Activated CD8-positive, alpha-beta T cell treated with anti-CD3 and anti-CD28 coated beads for 36 hours (primary cell): ENCODE measurements at regions not wholly inside any gene's neighbourhood (a gene's known extent, or its start where the extent isn't known, plus 50 kb on each side); places are given as distances from the start of the nearest gene placed in this dataset.

Source experiments
- ATAC-seq: fragments of 200-7000 bp; cut with Tn5 transposase; one replicate; pipeline ENCODE4 v1.10.0; 2021; ENCODE audit warnings: mild to moderate bottlenecking, moderate library complexity
- CTCF ChIA-PET: fragments of 350-600 bp; sonication (Branson Sonifier 250); formaldehyde crosslinking; loops from one replicate; lab custom pipeline; 2021; ENCODE audit warnings: antibody characterized with exemption; lab: Charles Lee
- POLR2A ChIA-PET: fragments of 350-600 bp; sonication (Branson Sonifier 250); formaldehyde crosslinking; loops from one replicate; lab custom pipeline; 2021; ENCODE audit warnings: antibody characterized with exemption; lab: Charles Lee
- DNase-seq: peaks from one replicate; pipeline ENCODE4 v3.0.0-alpha.2; 2020
- H3K27ac Mint-ChIP-seq: one replicate; pipeline ENCODE4 v1.8.0; 2021; ENCODE audit warnings: mild to moderate bottlenecking, mixed read lengths
- H3K27me3 Mint-ChIP-seq: one replicate; pipeline ENCODE4 v1.8.0; 2021; ENCODE audit warnings: mixed read lengths
- H3K36me3 Mint-ChIP-seq: one replicate; pipeline ENCODE4 v1.8.0; 2021; ENCODE audit warnings: low read depth, mixed read lengths
- H3K4me1 Mint-ChIP-seq: one replicate; pipeline ENCODE4 v1.8.0; 2021; ENCODE audit warnings: low read depth, mixed read lengths
- H3K4me3 Mint-ChIP-seq: one replicate; pipeline ENCODE4 v1.8.0; 2021; ENCODE audit warnings: mild to moderate bottlenecking, moderate library complexity, mixed read lengths
- H3K9me3 Mint-ChIP-seq: one replicate; pipeline ENCODE4 v1.8.0; 2021; ENCODE audit warnings: mixed read lengths
- CTCF ChIP-seq: fragments of 200-600 bp; IDR thresholded peaks from one replicate; pipeline ENCODE4 v1.8.0; 2022; ENCODE audit warnings: antibody characterized with exemption, mild to moderate bottlenecking
- intact Hi-C: fragments of 100-400 bp; cut with micrococcal nuclease; formaldehyde crosslinking; loops from one replicate; pipeline ENCODE4 v1.10.0; 2022

- Mint-ChIP-seq H3K4me1 (no peaks in the 10 kb centered on the region), H3K36me3 (no peaks in the 10 kb centered on the region), H3K4me3 (no peak overlapping the region), H3K9me3 (peaks cover 3% of the 10 kb centered on the region), H3K27me3 (no peaks in the 10 kb centered on the region), H3K27ac (no peak overlapping the region)
- intact Hi-C loops, result no loop called here
- ATAC-seq (no peak), DNase-seq (no peak)
- POLR2A ChIA-PET, result no interaction called here
- no peak for TF ChIP-seq CTCF
- CTCF ChIA-PET, result no interaction called here
These were observed 538.0 kb upstream of the ID4 start for GRCh38 chr6:19299129-19299528.

GRCh38 chr6:19301980-19302379, 535.2 kb upstream of the ID4 start:
- Mint-ChIP-seq H3K36me3 (no peaks in the 10 kb centered on the region), H3K4me1 (no peaks in the 10 kb centered on the region), H3K27ac (no peak overlapping the region), H3K4me3 (no peak overlapping the region), H3K9me3 (peaks cover 6% of the 10 kb centered on the region), H3K27me3 (no peaks in the 10 kb centered on the region)
- ATAC-seq, result no peak
- intact Hi-C loops, result no loop called here
- CTCF ChIA-PET, result no interaction called here
- POLR2A ChIA-PET, result no interaction called here
- DNase-seq, result no peak
- no peak for TF ChIP-seq CTCF

GRCh38 chr6:19303383-19303782, 533.8 kb upstream of the ID4 start:
- Mint-ChIP-seq H3K4me3 (no peak overlapping the region), H3K4me1 (no peaks in the 10 kb centered on the region), H3K27me3 (no peaks in the 10 kb centered on the region), H3K36me3 (no peaks in the 10 kb centered on the region), H3K27ac (no peak overlapping the region), H3K9me3 (peaks cover 6% of the 10 kb centered on the region)
- no peak for ATAC-seq
- DNase-seq, result no peak
- intact Hi-C loops, result no loop called here
- no peak for TF ChIP-seq CTCF
- ChIA-PET CTCF (no interaction called here), POLR2A (no interaction called here)

GRCh38 chr6:19309661-19310060, 527.5 kb upstream of the ID4 start:
- no peaks in the 10 kb centered on the region for H3K27me3 Mint-ChIP-seq
- intact Hi-C loops, result no loop called here
- ChIA-PET CTCF (no interaction called here), POLR2A (no interaction called here)
- no peak overlapping the region for H3K4me3 Mint-ChIP-seq
- ATAC-seq, result no peak
- H3K9me3 Mint-ChIP-seq, result peaks cover 7% of the 10 kb centered on the region
- H3K4me1 Mint-ChIP-seq, result no peaks in the 10 kb centered on the region
- no peak for TF ChIP-seq CTCF
- no peaks in the 10 kb centered on the region for H3K36me3 Mint-ChIP-seq
- no peak overlapping the region for H3K27ac Mint-ChIP-seq
- DNase-seq, result no peak

- no peaks in the 10 kb centered on the region for H3K4me1 Mint-ChIP-seq
- ATAC-seq, result no peak
- peaks cover 7% of the 10 kb centered on the region for H3K9me3 Mint-ChIP-seq
- no peaks in the 10 kb centered on the region for H3K36me3 Mint-ChIP-seq
- CTCF ChIA-PET, result no interaction called here
- H3K4me3 Mint-ChIP-seq, result no peak overlapping the region
- no peak for TF ChIP-seq CTCF
- no peaks in the 10 kb centered on the region for H3K27me3 Mint-ChIP-seq
- POLR2A ChIA-PET, result no interaction called here
- intact Hi-C loops, result no loop called here
- DNase-seq, result no peak
- H3K27ac Mint-ChIP-seq, result no peak overlapping the region
These were observed 525.4 kb upstream of the ID4 start for GRCh38 chr6:19311786-19312185.
